Epithelial cell of proximal tubule (primary cell): ENCODE measurements at regions not wholly inside any gene's neighbourhood (a gene's known extent, or its start where the extent isn't known, plus 50 kb on each side); places are given as distances from the start of the nearest gene placed in this dataset.

Experiments used
- DNase-seq: peaks from one replicate; pipeline ENCODE4 v3.0.0-alpha.2; 2011; ENCODE audit warnings: low read depth
- H3K4me3 ChIP-seq: 2 replicates; pipeline ENCODE4 v1.5.1; 2011; ENCODE audit warnings: low read depth, mild to moderate bottlenecking, low read length
- CTCF ChIP-seq: conservative IDR thresholded peaks from 2 replicates; pipeline ENCODE4 v1.5.1; 2012; ENCODE audit warnings: low read depth, mild to moderate bottlenecking, low read length

- DNase-seq, result no peak
- no peak for TF ChIP-seq CTCF
- no peak overlapping the region for H3K4me3 ChIP-seq
Observed at GRCh38 chr3:115397433-115397832, 225.9 kb upstream of the GAP43 start.

GRCh38 chr3:115398506-115398905 lies 224.8 kb upstream of the GAP43 start:
- no peak for TF ChIP-seq CTCF

DNA sequence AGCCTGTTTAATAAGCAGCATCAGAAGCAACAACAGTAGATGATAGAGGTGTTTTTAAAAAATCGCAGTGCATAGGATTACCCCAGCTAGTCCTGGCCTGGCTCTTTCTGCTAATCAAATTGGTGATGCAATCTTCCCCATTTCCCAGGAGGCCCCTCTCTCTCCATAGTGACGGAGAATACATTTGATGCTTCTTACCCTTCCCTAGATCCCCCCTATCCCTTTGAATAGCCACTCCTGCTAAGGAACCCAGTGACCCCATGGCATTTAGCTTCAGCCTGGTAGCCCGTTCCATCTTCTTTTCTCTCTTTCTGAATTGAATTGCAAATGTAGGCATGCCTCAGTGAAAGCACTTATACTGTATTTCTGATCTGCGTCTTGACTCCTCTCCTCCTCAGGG lies 223.6 kb upstream of the GAP43 start:
- DNase-seq, result no peak
- TF ChIP-seq CTCF, result no peak
- no peak overlapping the region for H3K4me3 ChIP-seq

More at GRCh38 chr3:115398506-115398905, 224.8 kb upstream of the GAP43 start:
- no peak for DNase-seq
- no peak overlapping the region for H3K4me3 ChIP-seq

DNA sequence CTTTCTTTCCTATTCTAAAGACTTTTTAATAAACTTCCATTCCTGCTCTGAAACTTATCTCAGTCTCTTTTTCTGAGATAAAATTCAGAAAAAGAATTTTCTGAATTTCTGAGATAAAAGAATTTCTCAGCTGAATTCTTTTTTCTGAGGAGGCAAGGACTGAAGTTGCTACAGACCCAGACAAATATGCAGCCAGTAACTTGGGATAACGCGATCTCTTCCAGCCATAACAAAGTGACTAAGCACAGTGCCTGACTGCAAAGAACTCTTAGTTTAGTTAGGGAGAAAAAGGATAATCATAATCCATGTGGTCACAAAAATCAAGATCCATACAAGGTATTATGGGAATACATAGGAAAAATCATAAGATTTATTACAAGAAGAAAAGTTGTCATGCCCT lies 222.0 kb upstream of the GAP43 start:
- no peak for TF ChIP-seq CTCF
- H3K4me3 ChIP-seq, result no peak overlapping the region
- no peak for DNase-seq

DNA sequence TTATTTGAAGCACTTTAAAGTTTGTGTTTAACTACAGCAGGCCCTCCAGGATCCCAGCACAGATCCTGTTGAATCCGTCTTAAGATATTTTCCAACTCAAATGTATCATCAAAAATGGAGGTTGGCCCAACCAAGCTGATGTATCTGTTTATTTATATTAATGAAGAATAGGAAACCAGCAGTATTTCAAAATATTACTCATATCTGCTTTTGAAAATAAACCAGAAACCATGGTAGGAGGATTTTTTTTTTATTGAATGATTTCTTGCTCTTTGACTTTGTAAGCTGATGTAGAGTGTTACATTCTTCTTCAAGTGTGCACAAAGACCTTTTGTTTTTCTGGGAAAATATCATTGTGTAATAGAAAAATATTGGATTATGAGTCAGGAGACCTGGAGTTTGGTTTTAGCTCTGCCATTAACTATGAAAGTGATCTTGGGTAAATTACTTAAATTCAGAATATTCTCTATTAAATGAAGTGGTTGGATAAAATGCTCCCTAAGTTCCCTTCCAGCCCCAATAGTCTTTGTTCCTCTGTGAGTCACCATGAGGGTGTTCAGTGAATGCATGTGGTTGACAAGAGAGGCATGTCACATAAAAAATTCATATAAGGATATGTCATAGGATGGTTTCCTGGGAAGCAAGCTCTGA lies 221.3 kb upstream of the GAP43 start:
- H3K4me3 ChIP-seq, result no peak overlapping the region
- no peak for DNase-seq
- no peak for TF ChIP-seq CTCF

GRCh38 chr3:115402651-115403050 lies 220.7 kb upstream of the GAP43 start:
- TF ChIP-seq CTCF, result no peak
- no peak overlapping the region for H3K4me3 ChIP-seq
- DNase-seq, result no peak

DNA sequence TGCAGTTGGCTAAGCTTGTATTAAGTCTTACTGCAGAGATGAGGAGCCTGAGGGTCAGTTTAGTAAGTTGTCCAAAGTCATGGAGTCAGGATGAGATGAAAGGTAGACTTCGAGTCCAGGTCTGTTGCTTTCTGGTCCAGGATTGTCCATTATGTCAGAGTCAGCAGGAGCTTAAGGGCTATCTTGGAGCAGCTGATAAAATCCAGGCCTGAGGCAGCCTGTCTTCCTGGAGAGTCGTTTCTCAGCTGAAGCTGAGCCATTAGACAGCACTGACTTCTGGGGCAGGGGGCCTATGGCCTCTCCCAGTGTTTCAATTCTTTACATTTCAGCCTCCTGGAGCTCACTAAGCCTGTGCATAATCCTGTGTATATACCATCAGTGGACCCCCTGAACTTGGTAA lies 219.5 kb upstream of the GAP43 start:
- no peak for TF ChIP-seq CTCF
- DNase-seq, result no peak
- H3K4me3 ChIP-seq, result no peak overlapping the region
